ENCODE measurements at regions not wholly inside any gene's neighbourhood (a gene's known extent, or its start where the extent isn't known, plus 50 kb on each side); places are given as distances from the start of the nearest gene placed in this dataset.

- TF ChIP-seq CTCF (IDR thresholded peaks at IDR 0.05) (no peak), POLR2A (IDR thresholded peaks at IDR 0.05) (no peak), EP300 (IDR thresholded peaks at IDR 0.05) (no peak)
Measured at GRCh38 chr13:59360916-59361315, 802.8 kb downstream of the DIAPH3 start.
